Aorta (tissue), 5 donors: ENCODE measurements at regions not wholly inside any gene's neighbourhood (a gene's known extent, or its start where the extent isn't known, plus 50 kb on each side); places are given as distances from the start of the nearest gene placed in this dataset.

Experiments
- ATAC-seq: fragments of 200-7000 bp; cut with Tn5 transposase; one replicate; pipeline ENCODE4 v1.9.1; 2022; ENCODE audit warnings: moderate library complexity; ENCODE audit not compliant: low FRiP score
- DNase-seq, 2 donors: peaks; one replicate each; pipeline ENCODE4 v3.0.0-alpha.2; 2020
- H3K27ac ChIP-seq, 2 donors: one replicate each; pipeline ENCODE4 v1.5.1; 2013; ENCODE audit warnings: low read length in 2 of 2, mild to moderate bottlenecking in 2 of 2, moderate library complexity in 2 of 2, control low read depth in 1 of 2, inconsistent platforms in 1 of 2, low read depth in 1 of 2
- H3K27me3 ChIP-seq, 2 donors: one replicate each; pipeline ENCODE4 v1.6.1; 2013; ENCODE audit warnings: control low read depth in 1 of 2, low read length in 1 of 2, mild to moderate bottlenecking in 1 of 2, moderate library complexity in 1 of 2; ENCODE audit not compliant: insufficient read depth in 2 of 2, control insufficient read depth in 1 of 2
- H3K36me3 ChIP-seq, 2 donors: one replicate each; pipeline ENCODE4 v1.6.1; 2013; ENCODE audit warnings: control low read depth in 1 of 2, low read length in 1 of 2, mild to moderate bottlenecking in 1 of 2; ENCODE audit not compliant: insufficient read depth in 2 of 2, control insufficient read depth in 1 of 2
- H3K4me1 ChIP-seq, 2 donors: one replicate each; pipeline ENCODE4 v1.6.1; 2013; ENCODE audit warnings: low read length in 2 of 2, control low read depth in 1 of 2, mild to moderate bottlenecking in 1 of 2, moderate library complexity in 1 of 2; ENCODE audit not compliant: insufficient read depth in 2 of 2, control insufficient read depth in 1 of 2
- H3K4me3 ChIP-seq, 2 donors: one replicate each; pipeline ENCODE4 v1.5.1; 2013; ENCODE audit warnings: low read length in 2 of 2, control low read depth in 1 of 2, mild to moderate bottlenecking in 1 of 2
- H3K9me3 ChIP-seq: one replicate; pipeline ENCODE4 v1.6.1; 2013; ENCODE audit warnings: mild to moderate bottlenecking, low read length; ENCODE audit not compliant: control insufficient read depth
- WGBS, 2 donors: extraction: QIAGEN DNeasy Blood & Tissue Kit; methylation state at CpG; one replicate each; pipeline ENCODE4 v1.1.7; 2013; 5-methylcytosine and 5-hydroxymethylcytosine counted together
- intact Hi-C, 2 donors: fragments of 100-400 bp; cut with DNase I; formaldehyde crosslinking; loops; one replicate each; pipeline versions ENCODE4 v1.14.2 to v1.15.0; 2022
- donor health status: healthy with polysubstance abuse.
- donor health status: Bipolar disorder and iron deficiency.
- donor health status: DM: no; HTN: no; CAD: no.
- donor health status: DM: no; HTN: no; CAD: no.
- donor health status: DM: yes; HTN: yes; CAD: no.

DNA sequence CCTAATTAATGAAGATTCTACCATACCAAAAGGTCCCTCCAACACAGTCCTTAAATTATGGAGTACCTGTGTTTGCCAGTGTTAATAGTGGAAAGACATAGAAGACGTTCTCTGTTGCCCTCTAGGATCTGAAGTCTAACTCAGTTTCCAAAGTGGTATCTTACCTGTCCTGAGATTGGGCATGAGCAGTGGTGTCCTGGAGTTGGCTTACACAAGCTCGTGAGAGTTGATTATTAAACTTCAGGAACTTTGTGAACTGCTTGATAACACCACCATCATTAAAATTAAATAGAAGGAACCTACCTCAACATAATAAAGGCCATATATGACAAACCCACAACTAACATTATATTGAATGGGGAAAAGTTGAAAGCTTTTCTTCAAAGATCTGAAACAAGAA is 60.9 kb upstream of the SMARCA2 start:
- no peak overlapping the region for H3K4me3 ChIP-seq
- intact Hi-C loops, result no loop called here
- no peak overlapping the region for H3K27ac ChIP-seq
- DNase-seq, result no peak
- no peaks in the 10 kb centered on the region for H3K27me3 ChIP-seq
- 76 to 82% methylated on average over 2 of the region's 2 CpGs for WGBS, 2 donors
- H3K36me3 ChIP-seq, result no peaks in the 10 kb centered on the region
- no peaks in the 10 kb centered on the region for H3K9me3 ChIP-seq
- no peak for ATAC-seq
- H3K4me1 ChIP-seq, result no peaks in the 10 kb centered on the region

DNA sequence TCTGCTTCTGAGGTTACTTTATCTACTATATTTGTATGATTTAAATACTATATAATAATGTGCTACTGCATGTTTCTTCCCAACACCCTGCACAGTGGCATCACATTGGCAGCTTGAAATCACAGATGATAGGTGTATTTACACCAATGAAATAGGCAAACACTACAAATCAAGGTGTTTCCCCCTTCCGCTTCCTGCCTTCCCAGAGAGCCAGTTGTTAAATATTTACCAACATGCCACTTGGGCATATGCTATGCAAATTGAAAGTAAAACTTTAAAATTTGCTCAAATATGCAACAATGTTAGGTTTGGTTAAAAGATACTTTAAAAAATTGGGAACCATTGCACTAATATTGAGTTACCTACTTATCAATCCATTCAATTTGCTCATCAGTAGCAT is 58.2 kb upstream of the SMARCA2 start:
- WGBS, 2 donors, result 95% methylated on average over 1 of the region's 1 CpG
- no peak for ATAC-seq

DNA sequence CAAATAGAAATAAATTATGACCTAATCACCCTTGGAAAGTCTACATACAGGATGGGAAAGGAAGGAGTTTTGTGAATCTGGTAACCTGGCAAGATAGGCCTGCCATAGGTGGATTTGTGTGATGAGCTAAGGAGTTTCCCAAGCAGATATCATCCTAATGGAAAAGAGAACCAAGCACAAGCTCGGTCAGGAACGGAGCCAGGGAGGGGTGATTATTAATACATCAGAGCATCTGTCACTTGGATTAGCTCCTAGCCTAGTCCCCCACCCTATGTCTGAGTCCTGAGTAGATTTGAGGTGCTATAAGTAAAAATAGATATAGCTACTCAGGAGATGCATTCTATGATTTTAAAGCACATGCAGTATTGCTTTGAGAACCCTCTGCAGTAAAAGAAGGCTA is 57.3 kb upstream of the SMARCA2 start:
- ATAC-seq, result no peak
- Histone ChIP-seq H3K4me1 (no peaks in the 10 kb centered on the region), H3K27ac (no peak overlapping the region), H3K9me3 (no peaks in the 10 kb centered on the region), H3K27me3 (no peaks in the 10 kb centered on the region), H3K4me3 (no peak overlapping the region), H3K36me3 (no peaks in the 10 kb centered on the region)
- 86 to 90% methylated on average over 2 of the region's 2 CpGs for WGBS, 2 donors
- intact Hi-C loops, result no loop called here
- no peak for DNase-seq

More for the DNA sequence above, 58.2 kb upstream of the SMARCA2 start:
- Histone ChIP-seq H3K4me1 (no peaks in the 10 kb centered on the region), H3K27me3 (no peaks in the 10 kb centered on the region), H3K36me3 (no peaks in the 10 kb centered on the region), H3K9me3 (no peaks in the 10 kb centered on the region), H3K27ac (no peak overlapping the region), H3K4me3 (no peak overlapping the region)
- DNase-seq, result no peak
- intact Hi-C loops, result no loop called here

DNA sequence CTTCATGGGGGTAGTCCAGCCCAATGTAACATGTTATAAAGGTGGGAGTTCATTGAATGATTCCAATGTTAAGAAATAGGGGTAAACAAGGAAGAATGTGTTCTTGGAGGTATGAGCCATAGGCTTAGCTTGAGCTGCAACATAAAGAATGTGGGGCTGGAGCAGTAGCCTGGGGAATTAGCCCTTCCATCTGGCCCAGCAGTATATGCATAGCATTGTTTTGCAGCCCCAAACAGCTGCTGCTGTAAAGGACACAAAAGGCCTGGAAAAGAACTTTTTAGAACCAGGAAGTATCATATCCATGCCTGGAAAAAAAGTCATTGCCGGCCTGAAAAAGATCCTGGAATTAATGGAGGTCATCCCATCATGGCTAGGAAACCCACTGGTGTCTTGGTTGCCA is 55.8 kb upstream of the SMARCA2 start:
- intact Hi-C loops, result no loop called here
- H3K27ac ChIP-seq, result no peak overlapping the region
- ATAC-seq (no peak), DNase-seq (no peak)
- no peaks in the 10 kb centered on the region for H3K9me3 ChIP-seq
- no peaks in the 10 kb centered on the region for H3K4me1 ChIP-seq
- H3K27me3 ChIP-seq, result no peaks in the 10 kb centered on the region
- 96% methylated on average over 1 of the region's 1 CpG for WGBS, 2 donors
- H3K36me3 ChIP-seq, result no peaks in the 10 kb centered on the region
- H3K4me3 ChIP-seq, result no peak overlapping the region

DNA sequence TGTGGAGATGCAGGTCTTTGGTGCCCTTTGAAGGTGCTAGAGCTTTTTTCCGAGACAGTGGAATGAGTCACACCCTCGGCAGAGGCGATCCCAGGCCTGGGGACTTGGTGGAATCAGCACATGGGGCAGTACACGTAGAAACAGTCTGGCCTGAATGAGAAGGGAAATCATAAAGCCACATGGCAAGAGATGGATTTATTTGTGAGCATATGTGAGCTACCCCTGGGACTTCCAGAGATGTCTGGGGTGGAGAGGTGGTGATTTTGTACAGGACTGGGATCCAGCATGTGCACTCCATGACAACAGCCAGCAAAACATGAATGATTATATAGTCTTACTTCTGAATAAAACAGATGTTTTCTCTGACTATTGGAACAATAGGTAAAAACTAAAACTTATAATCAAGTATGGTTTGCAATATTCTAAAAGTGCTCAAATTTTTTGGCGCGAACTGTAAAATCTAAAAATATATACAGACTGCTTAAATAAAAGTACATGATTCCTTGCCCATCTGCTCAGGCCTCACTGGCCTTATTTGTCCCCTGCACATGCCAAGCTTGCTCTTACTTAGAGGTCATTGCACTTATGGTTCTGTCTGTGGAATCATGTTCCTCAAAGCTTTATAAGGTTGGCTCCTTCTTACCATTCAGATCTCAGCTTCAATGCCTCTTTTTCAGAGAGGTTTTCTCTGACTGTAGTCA is 54.7 kb upstream of the SMARCA2 start:
- ATAC-seq, result no peak
- Histone ChIP-seq H3K9me3 (no peaks in the 10 kb centered on the region), H3K4me1 (no peaks in the 10 kb centered on the region), H3K27me3 (no peaks in the 10 kb centered on the region), H3K4me3 (no peak overlapping the region), H3K36me3 (no peaks in the 10 kb centered on the region), H3K27ac (no peak overlapping the region)
- whole genome bisulfite sequencing, 2 donors, result 52 to 63% methylated on average over 6 of the region's 6 CpGs
- DNase-seq, result no peak
- intact Hi-C loops, result no loop called here

DNA sequence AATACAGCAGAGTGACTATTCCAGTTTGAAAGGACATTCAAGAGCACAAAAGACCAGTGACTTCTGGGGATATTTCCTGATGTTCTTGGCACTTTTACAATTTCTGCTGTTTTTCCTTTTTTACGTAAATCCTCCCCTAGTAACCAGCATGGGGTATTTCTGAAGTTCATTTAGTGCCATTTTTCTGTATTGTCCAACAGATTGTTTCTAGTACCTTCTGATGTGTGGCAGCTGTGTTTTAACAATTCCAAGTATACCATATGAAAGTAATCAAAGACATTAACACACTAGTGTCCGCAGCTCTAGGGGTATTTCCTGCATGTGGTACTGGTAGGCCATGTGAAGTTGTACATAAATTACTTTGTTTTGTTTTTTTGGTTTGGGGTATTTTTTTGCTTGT is 53.0 kb upstream of the SMARCA2 start:
- Histone ChIP-seq H3K4me1 (no peaks in the 10 kb centered on the region), H3K4me3 (no peak overlapping the region), H3K36me3 (no peaks in the 10 kb centered on the region), H3K9me3 (peaks cover 1% of the 10 kb centered on the region), H3K27me3 (no peaks in the 10 kb centered on the region), H3K27ac (no peak overlapping the region)
- DNase-seq, result no peak
- 76 to 81% methylated on average over 2 of the region's 2 CpGs for WGBS, 2 donors
- intact Hi-C loops, result no loop called here
- ATAC-seq, result no peak

DNA sequence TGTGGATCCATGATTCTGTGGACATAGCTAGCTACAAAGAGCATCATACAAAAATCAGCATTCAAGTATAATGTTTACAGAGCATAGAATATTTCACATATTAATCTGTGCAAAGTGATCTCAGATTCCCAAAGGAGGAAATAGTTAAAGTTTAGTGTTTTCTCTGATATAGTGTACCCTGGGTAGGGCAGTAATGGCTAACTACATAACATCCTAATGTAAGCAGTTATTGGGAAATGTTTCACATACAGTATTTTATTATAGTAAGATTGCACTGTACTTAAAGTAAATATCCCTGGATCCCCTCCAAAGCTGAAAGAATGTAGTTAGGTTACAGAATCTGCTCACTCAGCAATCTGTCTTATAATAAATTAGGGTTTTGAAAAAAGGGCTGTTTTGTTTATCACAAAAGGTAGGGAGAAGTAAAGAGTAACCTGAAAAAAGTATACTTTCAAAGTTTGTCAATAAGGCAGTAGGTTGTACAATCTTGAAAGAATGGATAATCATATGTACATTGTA is 52.5 kb upstream of the SMARCA2 start:
- Histone ChIP-seq H3K4me1 (no peaks in the 10 kb centered on the region), H3K36me3 (no peaks in the 10 kb centered on the region), H3K27me3 (no peaks in the 10 kb centered on the region), H3K27ac (no peak overlapping the region), H3K9me3 (peaks cover 1% of the 10 kb centered on the region), H3K4me3 (no peak overlapping the region)
- DNase-seq (no peak), ATAC-seq (no peak)
- intact Hi-C loops, result no loop called here

DNA sequence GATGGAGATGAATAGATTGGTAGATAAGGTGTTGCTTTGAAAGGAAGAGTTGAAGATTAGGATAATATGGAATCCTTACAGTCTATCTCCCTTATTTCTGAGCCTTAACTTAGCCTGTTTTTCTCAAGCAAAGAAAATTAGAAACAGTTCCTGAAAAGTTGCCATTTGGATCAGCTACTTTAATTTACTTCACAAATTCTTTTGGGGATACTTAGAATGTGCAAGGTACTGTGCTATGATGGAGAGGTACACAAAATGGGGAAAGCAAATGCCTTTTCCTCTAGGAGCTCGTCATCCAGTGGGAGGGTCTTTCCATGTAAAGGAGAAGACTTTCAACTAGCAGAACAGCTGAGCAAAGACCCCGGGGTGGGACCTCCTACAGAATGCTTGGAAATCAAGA is 51.1 kb upstream of the SMARCA2 start:
- H3K4me1 ChIP-seq, result no peaks in the 10 kb centered on the region
- no peak overlapping the region for H3K27ac ChIP-seq
- no peaks in the 10 kb centered on the region for H3K27me3 ChIP-seq
- intact Hi-C loops, result no loop called here
- H3K4me3 ChIP-seq, result no peak overlapping the region
- 67 to 74% methylated on average over 2 of the region's 2 CpGs for WGBS, 2 donors
- DNase-seq (no peak), ATAC-seq (no peak)
- peaks cover 1% of the 10 kb centered on the region for H3K9me3 ChIP-seq
- H3K36me3 ChIP-seq, result no peaks in the 10 kb centered on the region
